GM18870 (cell line): ENCODE measurements at regions not wholly inside any gene's neighbourhood (a gene's known extent, or its start where the extent isn't known, plus 50 kb on each side); places are given as distances from the start of the nearest gene placed in this dataset.
"Not testable (repeated sequence)": the region's sequence is repeated elsewhere in the genome, so short reads cannot be mapped to it uniquely, and the experiment has no call there.

ENCODE experiments used
- ATAC-seq: cut with Tn5 transposase; IDR thresholded peaks from one replicate; pipeline ENCODE4 v1.9.1; 2021; ENCODE audit warnings: moderate library complexity; ENCODE audit not compliant: unreplicated experiment

DNA sequence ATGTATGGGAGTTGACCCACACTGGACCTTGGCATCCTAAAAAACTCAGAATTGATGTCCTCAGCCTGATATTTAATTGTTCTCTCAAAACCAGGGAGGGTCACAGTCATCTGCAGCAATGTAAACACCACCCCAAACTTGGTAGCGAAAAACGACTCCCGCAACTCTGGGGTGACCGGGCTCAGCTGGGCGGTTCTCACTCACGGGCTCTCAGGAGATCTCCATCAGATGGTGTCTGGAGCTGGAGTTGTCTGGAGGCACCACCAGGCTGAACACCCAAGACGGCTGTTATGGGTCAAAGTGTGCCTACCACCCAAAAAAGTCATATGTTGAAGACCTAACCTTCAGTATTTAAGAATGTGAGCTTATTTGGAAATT, 50.9 kb upstream of the NXT1 start:
- ATAC-seq, result no peak

GRCh38 chr20:23298926-23299672, 51.5 kb upstream of the NXT1 start:
- no peak for ATAC-seq

- no peak for ATAC-seq
Observed at GRCh38 chr20:23298155-23298554, 52.4 kb upstream of the NXT1 start.

GRCh38 chr20:23296841-23297701, 53.5 kb upstream of the NXT1 start:
- ATAC-seq, result no peak

GRCh38 chr20:23295934-23296333, 54.7 kb upstream of the NXT1 start:
- no peak for ATAC-seq

DNA sequence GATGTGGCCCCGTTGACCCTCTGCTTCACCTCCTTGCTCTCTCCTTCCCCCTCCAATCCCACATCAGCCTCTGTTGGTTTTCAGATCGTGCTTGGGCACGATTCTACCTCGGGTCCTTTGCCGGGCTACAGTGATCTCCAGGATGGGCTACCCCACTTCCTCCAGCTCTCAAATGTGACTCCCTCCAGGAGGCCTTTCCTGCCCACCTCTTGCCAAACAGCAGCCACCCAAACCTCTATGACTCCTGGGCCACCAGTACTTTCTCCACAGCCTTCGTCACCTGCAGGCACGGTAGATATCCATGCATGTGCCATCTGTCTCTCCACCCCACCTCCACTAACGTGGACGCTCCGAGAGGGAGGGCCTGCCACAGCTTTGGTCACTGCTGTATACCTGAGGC, 55.9 kb upstream of the NXT1 start:
- ATAC-seq, result no peak

- ATAC-seq, result no peak
Observed at GRCh38 chr20:23294166-23294565, 56.4 kb upstream of the NXT1 start.

- no peak for ATAC-seq
Observed at GRCh38 chr20:23293689-23294088, 56.9 kb upstream of the NXT1 start.

- ATAC-seq, result not testable (repeated sequence)
Observed at GRCh38 chr20:23292311-23292710, 58.3 kb upstream of the NXT1 start.

GRCh38 chr20:23291575-23292240, 58.9 kb upstream of the NXT1 start:
- no peak for ATAC-seq

- ATAC-seq, result no peak
Observed at GRCh38 chr20:23290761-23291574, 59.6 kb upstream of the NXT1 start.

DNA sequence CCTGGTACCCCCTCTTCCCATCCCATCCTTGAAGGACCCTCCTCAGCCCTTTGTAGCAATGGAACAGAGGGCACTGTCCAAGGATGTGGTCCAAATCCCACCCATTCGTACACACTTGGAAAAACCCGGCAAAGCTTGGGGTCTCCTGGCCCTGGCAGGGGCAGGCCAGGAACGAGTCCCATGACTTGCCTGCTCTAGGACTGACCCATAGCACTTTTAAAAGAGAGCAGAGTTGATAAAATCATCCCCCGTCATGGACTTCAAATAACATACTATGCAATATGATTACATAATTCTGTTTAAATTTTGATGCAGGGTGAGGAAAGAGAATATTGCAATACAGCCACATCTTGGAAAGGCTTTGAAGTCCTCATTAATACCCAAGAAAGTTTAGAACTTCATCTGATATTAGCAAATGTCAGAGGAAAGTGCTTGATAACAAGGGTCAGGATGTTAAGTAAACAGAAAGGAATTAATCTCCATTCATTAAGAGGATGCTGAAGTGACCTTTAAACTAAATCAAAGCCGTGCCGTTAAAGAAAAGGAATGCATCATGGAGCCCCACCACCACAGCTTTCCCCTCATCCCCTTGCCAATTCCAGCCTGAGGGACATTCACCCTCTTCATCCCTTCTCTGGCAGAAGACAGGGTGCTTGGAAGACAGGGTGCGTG, 60.7 kb upstream of the NXT1 start:
- ATAC-seq, result no peak

- no peak for ATAC-seq
Observed at GRCh38 chr20:23289249-23289648, 61.3 kb upstream of the NXT1 start.

- ATAC-seq, result no peak
Observed at GRCh38 chr20:23287354-23288190, 63.0 kb upstream of the NXT1 start.

DNA sequence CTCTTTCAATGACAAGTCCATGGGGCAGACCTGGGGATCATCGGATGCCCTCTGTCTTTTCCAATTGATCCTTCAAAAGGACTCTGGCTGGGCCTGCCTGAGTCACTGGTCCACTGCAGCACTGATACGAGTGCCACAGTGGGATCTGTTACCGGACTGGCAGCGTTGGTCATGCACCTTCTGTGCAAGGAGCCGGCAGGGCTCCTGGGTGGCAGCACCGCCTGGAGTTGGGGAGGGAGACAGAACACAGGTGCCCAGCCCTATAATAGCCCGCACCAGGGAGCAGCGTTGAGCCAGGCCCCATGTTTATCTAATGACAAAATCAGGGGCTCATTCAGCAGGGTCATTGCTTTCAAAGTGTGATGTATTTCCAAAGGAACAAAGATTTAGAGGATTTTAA, 64.2 kb upstream of the NXT1 start:
- no peak for ATAC-seq

- ATAC-seq, result no peak
Observed at GRCh38 chr20:23285536-23285935, 65.1 kb upstream of the NXT1 start.

GRCh38 chr20:23284009-23284408, 66.6 kb upstream of the NXT1 start:
- no peak for ATAC-seq

- ATAC-seq, result no peak
Observed at GRCh38 chr20:23283096-23283850, 67.3 kb upstream of the NXT1 start.

DNA sequence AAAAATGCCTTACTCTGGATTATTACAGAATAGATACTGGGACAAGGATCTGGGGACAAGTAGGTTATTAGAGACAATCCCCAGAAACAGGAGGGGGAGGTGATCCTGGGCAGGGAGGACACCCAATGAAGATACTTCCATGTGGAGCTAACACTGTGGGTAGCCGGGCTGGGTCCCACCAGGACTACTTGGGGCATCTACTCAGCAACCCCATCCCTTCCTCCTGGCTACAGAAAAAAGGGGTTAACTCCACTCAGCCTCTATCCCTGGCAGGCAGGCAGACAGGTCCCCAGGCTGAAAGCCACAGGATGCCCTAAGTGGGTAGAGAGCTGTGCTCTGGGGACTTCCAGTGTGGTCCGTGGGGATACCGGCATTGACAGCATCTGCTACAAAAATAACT, 68.0 kb upstream of the NXT1 start:
- ATAC-seq, result no peak
